Sigmoid colon (tissue), 4 donors: ENCODE measurements at regions not wholly inside any gene's neighbourhood (a gene's known extent, or its start where the extent isn't known, plus 50 kb on each side); places are given as distances from the start of the nearest gene placed in this dataset.

Experiments used
- CTCF ChIP-seq, 4 experiments: fragments of 450-650 bp in 3 of 4; fragments of 200-600 bp in 1 of 4; IDR thresholded peaks; one replicate each; pipeline ENCODE4 v1.5.1; 2016 to 2019; ENCODE audit warnings: antibody characterized with exemption in 4 of 4, mild to moderate bottlenecking in 3 of 4, moderate library complexity in 2 of 4
- EP300 ChIP-seq, 4 donors: sonication (generic); formaldehyde crosslinking; IDR thresholded peaks; one replicate each; pipeline ENCODE4 v1.6.1; 2017; ENCODE audit warnings: antibody characterized with exemption in 4 of 4
- POLR2A ChIP-seq, 2 donors: fragments of 450-650 bp; IDR thresholded peaks; one replicate each; pipeline ENCODE4 v1.6.1; 2016; ENCODE audit warnings: antibody characterized with exemption in 2 of 2, mild to moderate bottlenecking in 2 of 2, moderate library complexity in 2 of 2
- POLR2AphosphoS5 ChIP-seq, 4 donors: sonication (generic); formaldehyde crosslinking; IDR thresholded peaks; one replicate each; pipeline ENCODE4 v1.6.1; 2017; ENCODE audit warnings: antibody characterized with exemption in 4 of 4

- TF ChIP-seq CTCF (IDR thresholded peaks at IDR 0.05) (no peak), POLR2AphosphoS5 (IDR thresholded peaks at IDR 0.05) (no peak), EP300 (IDR thresholded peaks at IDR 0.05) (no peak), POLR2A (IDR thresholded peaks at IDR 0.05) (no peak)
Measured at GRCh38 chr16:85544016-85544415, 69.1 kb upstream of the GSE1 start.
